ENCODE measurements at regions not wholly inside any gene's neighbourhood (a gene's known extent, or its start where the extent isn't known, plus 50 kb on each side); places are given as distances from the start of the nearest gene placed in this dataset.

GRCh38 chr10:128994598-128995143 is 472.4 kb upstream of the MGMT start:
- no peak for DNase-seq

GRCh38 chr10:128995676-128996075 is 471.4 kb upstream of the MGMT start:
- no peak for DNase-seq

GRCh38 chr10:128996092-128996491 is 470.9 kb upstream of the MGMT start:
- DNase-seq: no peak

- DNase-seq: no peak
These were observed 468.8 kb upstream of the MGMT start for GRCh38 chr10:128998101-128998805.

- DNase-seq: no peak
These were observed 462.6 kb upstream of the MGMT start for GRCh38 chr10:129004398-129004797.

- no peak for DNase-seq
These were observed 462.0 kb upstream of the MGMT start for GRCh38 chr10:129005080-129005479.

GRCh38 chr10:129005804-129006203 is 461.2 kb upstream of the MGMT start:
- DNase-seq: no peak

- DNase-seq: no peak
These were observed 448.5 kb upstream of the MGMT start for GRCh38 chr10:129018511-129018910.

GRCh38 chr10:129020651-129021330 is 446.2 kb upstream of the MGMT start:
- DNase-seq: no peak

- DNase-seq: peak; percentile 72
These were observed 445.3 kb upstream of the MGMT start for GRCh38 chr10:129021594-129022304.

GRCh38 chr10:129023082-129023481 is 444.0 kb upstream of the MGMT start:
- no peak for DNase-seq

- DNase-seq: no peak
These were observed 443.0 kb upstream of the MGMT start for GRCh38 chr10:129024046-129024445.

- no peak for DNase-seq
These were observed 441.3 kb upstream of the MGMT start for GRCh38 chr10:129025787-129026186.

GRCh38 chr10:129027906-129028305 is 439.1 kb upstream of the MGMT start:
- peak; percentile 44 for DNase-seq

GRCh38 chr10:129028451-129028850 is 438.6 kb upstream of the MGMT start:
- DNase-seq: peak; percentile 74

GRCh38 chr10:129029051-129029450 is 438.0 kb upstream of the MGMT start:
- no peak for DNase-seq

GRCh38 chr10:129029851-129030602 is 437.0 kb upstream of the MGMT start:
- DNase-seq: no peak

- no peak for DNase-seq
These were observed 436.5 kb upstream of the MGMT start for GRCh38 chr10:129030603-129030895.

- peak; percentile 52 for DNase-seq
These were observed 435.8 kb upstream of the MGMT start for GRCh38 chr10:129030996-129031843.

- no peak for DNase-seq
These were observed 435.2 kb upstream of the MGMT start for GRCh38 chr10:129031844-129032150.

GRCh38 chr10:129032372-129033313 is 434.4 kb upstream of the MGMT start:
- no peak for DNase-seq

Measured in RPMI8226 (cell line).